ENCODE measurements at regions not wholly inside any gene's neighbourhood (a gene's known extent, or its start where the extent isn't known, plus 50 kb on each side); places are given as distances from the start of the nearest gene placed in this dataset.

- TF ChIP-seq, protein P1, sequence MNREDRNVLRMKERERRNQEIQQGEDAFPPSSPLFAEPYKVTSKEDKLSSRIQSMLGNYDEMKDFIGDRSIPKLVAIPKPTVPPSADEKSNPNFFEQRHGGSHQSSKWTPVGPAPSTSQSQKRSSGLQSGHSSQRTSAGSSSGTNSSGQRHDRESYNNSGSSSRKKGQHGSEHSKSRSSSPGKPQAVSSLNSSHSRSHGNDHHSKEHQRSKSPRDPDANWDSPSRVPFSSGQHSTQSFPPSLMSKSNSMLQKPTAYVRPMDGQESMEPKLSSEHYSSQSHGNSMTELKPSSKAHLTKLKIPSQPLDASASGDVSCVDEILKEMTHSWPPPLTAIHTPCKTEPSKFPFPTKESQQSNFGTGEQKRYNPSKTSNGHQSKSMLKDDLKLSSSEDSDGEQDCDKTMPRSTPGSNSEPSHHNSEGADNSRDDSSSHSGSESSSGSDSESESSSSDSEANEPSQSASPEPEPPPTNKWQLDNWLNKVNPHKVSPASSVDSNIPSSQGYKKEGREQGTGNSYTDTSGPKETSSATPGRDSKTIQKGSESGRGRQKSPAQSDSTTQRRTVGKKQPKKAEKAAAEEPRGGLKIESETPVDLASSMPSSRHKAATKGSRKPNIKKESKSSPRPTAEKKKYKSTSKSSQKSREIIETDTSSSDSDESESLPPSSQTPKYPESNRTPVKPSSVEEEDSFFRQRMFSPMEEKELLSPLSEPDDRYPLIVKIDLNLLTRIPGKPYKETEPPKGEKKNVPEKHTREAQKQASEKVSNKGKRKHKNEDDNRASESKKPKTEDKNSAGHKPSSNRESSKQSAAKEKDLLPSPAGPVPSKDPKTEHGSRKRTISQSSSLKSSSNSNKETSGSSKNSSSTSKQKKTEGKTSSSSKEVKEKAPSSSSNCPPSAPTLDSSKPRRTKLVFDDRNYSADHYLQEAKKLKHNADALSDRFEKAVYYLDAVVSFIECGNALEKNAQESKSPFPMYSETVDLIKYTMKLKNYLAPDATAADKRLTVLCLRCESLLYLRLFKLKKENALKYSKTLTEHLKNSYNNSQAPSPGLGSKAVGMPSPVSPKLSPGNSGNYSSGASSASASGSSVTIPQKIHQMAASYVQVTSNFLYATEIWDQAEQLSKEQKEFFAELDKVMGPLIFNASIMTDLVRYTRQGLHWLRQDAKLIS (CRISPR knock-in tag; IDR thresholded peaks at IDR 0.05) = no peak
- TF ChIP-seq TCF3 (CRISPR knock-in tag; IDR thresholded peaks at IDR 0.05) (peak; percentile 58), SPI1 (IDR thresholded peaks at IDR 0.05; ENCODE audit: borderline replicate concordance, low read depth, low read length) (no peak), ARID1B (IDR thresholded peaks at IDR 0.05) (peak; percentile 46), MAZ (CRISPR knock-in tag; conservative IDR thresholded peaks at IDR 0.05 in 1 of 2, IDR thresholded peaks at IDR 0.05 in 1 of 2) (no peak), NCOR1 (IDR thresholded peaks at IDR 0.05) (peak; percentile 56; the same call in 1 of the 2 replicates), GABPB1 (CRISPR knock-in tag; IDR thresholded peaks at IDR 0.05) (no peak), TAL1 (IDR thresholded peaks at IDR 0.05) (peak; percentile 37; the same call in 1 of the 2 replicates), NFRKB (IDR thresholded peaks at IDR 0.05; ENCODE audit: low read depth) (no peak), ZBTB11 (CRISPR knock-in tag; IDR thresholded peaks at IDR 0.05) (peak in 1 of 3 experiments; percentile 17; a peak in 1 of 6 replicates), ZNF347 (CRISPR knock-in tag; IDR thresholded peaks at IDR 0.05; ENCODE audit: low read depth) (no peak)
- TF ChIP-seq, protein P2, sequence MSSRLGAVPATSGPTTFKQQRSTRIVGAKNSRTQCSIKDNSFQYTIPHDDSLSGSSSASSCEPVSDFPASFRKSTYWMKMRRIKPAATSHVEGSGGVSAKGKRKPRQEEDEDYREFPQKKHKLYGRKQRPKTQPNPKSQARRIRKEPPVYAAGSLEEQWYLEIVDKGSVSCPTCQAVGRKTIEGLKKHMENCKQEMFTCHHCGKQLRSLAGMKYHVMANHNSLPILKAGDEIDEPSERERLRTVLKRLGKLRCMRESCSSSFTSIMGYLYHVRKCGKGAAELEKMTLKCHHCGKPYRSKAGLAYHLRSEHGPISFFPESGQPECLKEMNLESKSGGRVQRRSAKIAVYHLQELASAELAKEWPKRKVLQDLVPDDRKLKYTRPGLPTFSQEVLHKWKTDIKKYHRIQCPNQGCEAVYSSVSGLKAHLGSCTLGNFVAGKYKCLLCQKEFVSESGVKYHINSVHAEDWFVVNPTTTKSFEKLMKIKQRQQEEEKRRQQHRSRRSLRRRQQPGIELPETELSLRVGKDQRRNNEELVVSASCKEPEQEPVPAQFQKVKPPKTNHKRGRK (tag; IDR thresholded peaks at IDR 0.05) = no peak
- TF ChIP-seq, protein P3, sequence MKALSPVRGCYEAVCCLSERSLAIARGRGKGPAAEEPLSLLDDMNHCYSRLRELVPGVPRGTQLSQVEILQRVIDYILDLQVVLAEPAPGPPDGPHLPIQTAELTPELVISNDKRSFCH (CRISPR knock-in tag; IDR thresholded peaks at IDR 0.05) = no peak
- TF ChIP-seq, protein P3 (tag; IDR thresholded peaks at IDR 0.05) = no peak
- TF ChIP-seq, protein P4, sequence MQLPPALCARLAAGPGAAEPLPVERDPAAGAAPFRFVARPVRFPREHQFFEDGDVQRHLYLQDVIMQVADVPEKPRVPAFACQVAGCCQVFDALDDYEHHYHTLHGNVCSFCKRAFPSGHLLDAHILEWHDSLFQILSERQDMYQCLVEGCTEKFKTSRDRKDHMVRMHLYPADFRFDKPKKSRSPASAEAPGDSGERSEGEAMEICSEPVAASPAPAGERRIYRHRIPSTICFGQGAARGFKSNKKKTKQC (CRISPR knock-in tag; IDR thresholded peaks at IDR 0.05) = no peak
- TF ChIP-seq, protein P5, sequence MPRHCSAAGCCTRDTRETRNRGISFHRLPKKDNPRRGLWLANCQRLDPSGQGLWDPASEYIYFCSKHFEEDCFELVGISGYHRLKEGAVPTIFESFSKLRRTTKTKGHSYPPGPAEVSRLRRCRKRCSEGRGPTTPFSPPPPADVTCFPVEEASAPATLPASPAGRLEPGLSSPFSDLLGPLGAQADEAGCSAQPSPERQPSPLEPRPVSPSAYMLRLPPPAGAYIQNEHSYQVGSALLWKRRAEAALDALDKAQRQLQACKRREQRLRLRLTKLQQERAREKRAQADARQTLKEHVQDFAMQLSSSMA (CRISPR knock-in tag; IDR thresholded peaks at IDR 0.05) = no peak
These were observed 72.0 kb downstream of the FOS start (continued) for GRCh38 chr14:75350505-75351060.
